Memory B cell (primary cell): ENCODE measurements at regions not wholly inside any gene's neighbourhood (a gene's known extent, or its start where the extent isn't known, plus 50 kb on each side); places are given as distances from the start of the nearest gene placed in this dataset.
"Not testable (repeated sequence)": the region's sequence is repeated elsewhere in the genome, so short reads cannot be mapped to it uniquely, and the experiment has no call there.

Source experiments
- ATAC-seq: fragments of 150-1000 bp; cut with Tn5 transposase; 2 replicates; pipeline ENCODE4 v1.10.0; 2021; ENCODE audit warnings: low read depth, mild to moderate bottlenecking, moderate library complexity
- DNase-seq, 2 donors: peaks; one replicate each; pipeline ENCODE4 v3.0.0; 2022; ENCODE audit warnings: low spot score in 2 of 2
- H3K27ac Mint-ChIP-seq: one replicate; pipeline ENCODE4 v1.8.0; 2022; ENCODE audit warnings: mild to moderate bottlenecking, moderate library complexity, mixed read lengths
- H3K27me3 Mint-ChIP-seq: one replicate; pipeline ENCODE4 v1.8.0; 2022; ENCODE audit warnings: mixed read lengths
- H3K36me3 Mint-ChIP-seq: one replicate; pipeline ENCODE4 v1.8.0; 2022; ENCODE audit warnings: mild to moderate bottlenecking, mixed read lengths
- H3K4me1 Mint-ChIP-seq: one replicate; pipeline ENCODE4 v1.8.0; 2022; ENCODE audit warnings: mixed read lengths
- H3K4me3 Mint-ChIP-seq: one replicate; pipeline ENCODE4 v1.8.0; 2022; ENCODE audit warnings: mild to moderate bottlenecking, moderate library complexity, mixed read lengths
- H3K9me3 Mint-ChIP-seq: one replicate; pipeline ENCODE4 v1.8.0; 2022; ENCODE audit warnings: mixed read lengths

DNA sequence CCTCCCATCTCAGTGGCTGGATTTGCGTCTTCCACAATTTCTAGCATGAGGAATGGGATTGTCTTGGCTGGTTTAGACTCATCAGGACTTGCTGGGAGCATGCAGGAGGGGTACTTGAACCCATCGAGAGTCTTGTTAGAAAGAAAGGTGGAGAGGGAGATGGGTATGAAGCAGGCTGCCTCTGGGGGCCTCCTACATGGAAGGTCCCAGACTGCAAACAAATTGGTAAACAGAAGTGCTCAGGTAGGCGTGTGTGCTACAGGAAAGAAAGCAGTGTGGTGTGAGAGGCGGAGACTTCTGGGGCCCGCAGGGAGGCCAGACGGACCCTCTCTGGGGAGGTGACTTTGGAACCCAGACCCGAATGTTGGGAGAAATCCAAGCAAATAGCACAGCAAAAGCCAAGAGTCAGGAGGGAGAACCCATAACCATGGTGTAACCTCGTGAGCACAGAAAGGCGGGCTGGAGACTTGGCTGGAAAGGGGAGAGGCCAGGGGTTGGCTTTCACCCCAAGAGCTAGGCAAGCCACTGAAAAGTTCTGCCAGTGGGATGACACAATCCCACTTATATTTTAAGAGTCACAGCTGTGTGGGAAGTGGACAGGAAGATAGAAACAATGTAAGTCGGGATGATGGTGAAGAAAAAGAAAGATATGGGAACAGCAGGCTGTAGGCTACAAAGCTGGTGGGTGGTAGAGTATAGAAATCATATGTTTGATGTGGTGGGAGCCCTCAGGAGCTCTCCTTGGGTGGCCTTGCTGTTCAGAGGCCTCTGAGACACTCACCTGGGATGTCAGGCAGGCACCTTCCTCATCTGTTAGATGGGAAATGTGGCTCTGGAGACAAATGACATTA lies 130.1 kb upstream of the PRR20G start:
- H3K4me1 Mint-ChIP-seq = no peaks in the 10 kb centered on the region
- no peak overlapping the region for H3K4me3 Mint-ChIP-seq
- peaks cover 22% of the 10 kb centered on the region for H3K27me3 Mint-ChIP-seq
- DNase-seq (no peak), ATAC-seq (no peak)
- H3K36me3 Mint-ChIP-seq = no peaks in the 10 kb centered on the region
- H3K9me3 Mint-ChIP-seq = peaks cover 4% of the 10 kb centered on the region
- H3K27ac Mint-ChIP-seq = no peak overlapping the region

DNA sequence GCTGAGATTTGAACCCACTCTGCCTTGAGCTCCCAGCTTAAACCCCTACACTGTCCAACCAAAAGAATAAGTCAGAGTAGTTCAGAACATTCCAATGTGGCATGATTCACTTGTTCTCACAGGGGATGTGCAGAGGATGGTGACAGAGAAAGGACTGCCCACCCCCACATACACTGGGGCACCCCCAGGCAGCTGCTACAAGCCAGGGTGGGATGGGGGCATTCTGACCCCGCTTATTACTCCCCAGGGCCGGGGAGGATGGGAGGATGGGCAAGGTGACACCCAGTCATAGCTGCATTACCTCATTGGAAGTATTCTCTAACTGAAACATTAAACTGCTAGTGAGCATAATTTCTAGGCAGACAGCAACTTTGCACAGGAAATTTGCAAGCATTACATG lies 126.0 kb upstream of the PRR20G start:
- ATAC-seq = no peak
- no peaks in the 10 kb centered on the region for H3K4me1 Mint-ChIP-seq
- peaks cover 4% of the 10 kb centered on the region for H3K9me3 Mint-ChIP-seq
- no peak overlapping the region for H3K27ac Mint-ChIP-seq
- peaks cover 29% of the 10 kb centered on the region for H3K27me3 Mint-ChIP-seq
- H3K4me3 Mint-ChIP-seq = no peak overlapping the region
- no peak for DNase-seq
- no peaks in the 10 kb centered on the region for H3K36me3 Mint-ChIP-seq

- H3K4me1 Mint-ChIP-seq = no peaks in the 10 kb centered on the region
- H3K9me3 Mint-ChIP-seq = peaks cover 4% of the 10 kb centered on the region
- no peak overlapping the region for H3K4me3 Mint-ChIP-seq
- ATAC-seq (no peak), DNase-seq (no peak)
- H3K27ac Mint-ChIP-seq = no peak overlapping the region
- no peaks in the 10 kb centered on the region for H3K36me3 Mint-ChIP-seq
- peaks cover 28% of the 10 kb centered on the region for H3K27me3 Mint-ChIP-seq
Observed at GRCh38 chr3:127413318-127413673, 125.5 kb upstream of the PRR20G start.

DNA sequence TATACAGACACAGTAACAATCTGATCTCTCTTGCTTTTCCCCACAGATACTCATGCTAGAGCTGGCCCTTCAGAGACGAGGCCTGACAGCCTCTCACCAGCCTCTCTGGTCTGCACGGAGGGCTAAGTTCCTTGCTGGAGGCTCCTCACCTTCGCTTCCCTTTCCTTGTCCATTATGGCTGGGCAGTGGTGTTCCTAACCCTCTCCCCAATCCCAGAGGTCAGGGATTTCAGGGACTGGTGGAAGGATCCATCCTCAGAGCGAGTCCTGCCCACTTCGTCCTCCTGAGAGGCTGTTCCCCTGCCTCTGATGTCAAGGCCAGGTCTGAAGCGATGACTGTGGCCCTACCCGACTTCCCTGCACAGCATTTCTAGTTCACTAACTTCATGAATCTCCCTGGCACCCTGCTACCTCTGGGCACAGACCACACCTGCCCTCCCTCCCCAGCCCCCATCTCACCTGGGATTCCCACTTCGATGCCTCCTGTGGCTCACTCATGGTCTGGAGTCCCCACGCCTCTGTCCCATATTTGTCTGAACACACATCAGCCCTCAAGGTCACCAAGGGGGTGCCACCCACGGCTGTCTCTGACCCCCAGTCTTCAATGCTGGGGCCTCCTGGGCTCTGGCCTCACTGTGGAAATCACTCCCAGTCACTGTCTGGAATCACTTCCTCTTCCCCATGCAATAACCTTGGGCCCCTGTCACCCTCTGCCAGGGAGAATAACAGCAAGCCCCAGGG lies 124.9 kb upstream of the PRR20G start:
- Mint-ChIP-seq H3K27ac (no peak overlapping the region), H3K36me3 (no peaks in the 10 kb centered on the region), H3K9me3 (peaks cover 4% of the 10 kb centered on the region), H3K27me3 (peaks cover 29% of the 10 kb centered on the region), H3K4me1 (no peaks in the 10 kb centered on the region), H3K4me3 (no peak overlapping the region)
- ATAC-seq = no peak
- DNase-seq = peak in 1 of 2 donors; percentile 2

GRCh38 chr3:127411875-127412274 lies 124.0 kb upstream of the PRR20G start:
- DNase-seq = peak in 1 of 2 donors; percentile 1
- ATAC-seq, H3K27ac Mint-ChIP-seq, H3K9me3 Mint-ChIP-seq, H3K4me1 Mint-ChIP-seq, H3K4me3 Mint-ChIP-seq, H3K36me3 Mint-ChIP-seq: not testable (repeated sequence)
- H3K27me3 Mint-ChIP-seq = peaks cover 33% of the 10 kb centered on the region

- no peak for ATAC-seq
- DNase-seq = peak in 1 of 2 donors; percentile 4
- H3K27me3 Mint-ChIP-seq = peaks cover 31% of the 10 kb centered on the region
- H3K4me3 Mint-ChIP-seq = no peak overlapping the region
- peaks cover 4% of the 10 kb centered on the region for H3K9me3 Mint-ChIP-seq
- no peak overlapping the region for H3K27ac Mint-ChIP-seq
- no peaks in the 10 kb centered on the region for H3K4me1 Mint-ChIP-seq
- H3K36me3 Mint-ChIP-seq = no peaks in the 10 kb centered on the region
Observed at GRCh38 chr3:127411083-127411727, 123.4 kb upstream of the PRR20G start.

- no peak for ATAC-seq
- H3K4me3 Mint-ChIP-seq = no peak overlapping the region
- no peaks in the 10 kb centered on the region for H3K4me1 Mint-ChIP-seq
- DNase-seq = no peak
- peaks cover 33% of the 10 kb centered on the region for H3K27me3 Mint-ChIP-seq
- no peaks in the 10 kb centered on the region for H3K36me3 Mint-ChIP-seq
- H3K27ac Mint-ChIP-seq = no peak overlapping the region
- peaks cover 4% of the 10 kb centered on the region for H3K9me3 Mint-ChIP-seq
Observed at GRCh38 chr3:127410678-127411077, 122.8 kb upstream of the PRR20G start.

GRCh38 chr3:127410137-127410488 lies 122.3 kb upstream of the PRR20G start:
- Mint-ChIP-seq H3K27ac (no peak overlapping the region), H3K36me3 (no peaks in the 10 kb centered on the region), H3K4me1 (no peaks in the 10 kb centered on the region), H3K4me3 (no peak overlapping the region), H3K9me3 (peaks cover 1% of the 10 kb centered on the region), H3K27me3 (peaks cover 33% of the 10 kb centered on the region)
- no peak for ATAC-seq
- no peak for DNase-seq

- peaks cover 31% of the 10 kb centered on the region for H3K27me3 Mint-ChIP-seq
- H3K4me1 Mint-ChIP-seq = no peaks in the 10 kb centered on the region
- H3K9me3 Mint-ChIP-seq = no peaks in the 10 kb centered on the region
- ATAC-seq (no peak), DNase-seq (no peak)
- no peaks in the 10 kb centered on the region for H3K36me3 Mint-ChIP-seq
- no peak overlapping the region for H3K27ac Mint-ChIP-seq
- H3K4me3 Mint-ChIP-seq = no peak overlapping the region
Observed at GRCh38 chr3:127409421-127410136, 121.7 kb upstream of the PRR20G start.

DNA sequence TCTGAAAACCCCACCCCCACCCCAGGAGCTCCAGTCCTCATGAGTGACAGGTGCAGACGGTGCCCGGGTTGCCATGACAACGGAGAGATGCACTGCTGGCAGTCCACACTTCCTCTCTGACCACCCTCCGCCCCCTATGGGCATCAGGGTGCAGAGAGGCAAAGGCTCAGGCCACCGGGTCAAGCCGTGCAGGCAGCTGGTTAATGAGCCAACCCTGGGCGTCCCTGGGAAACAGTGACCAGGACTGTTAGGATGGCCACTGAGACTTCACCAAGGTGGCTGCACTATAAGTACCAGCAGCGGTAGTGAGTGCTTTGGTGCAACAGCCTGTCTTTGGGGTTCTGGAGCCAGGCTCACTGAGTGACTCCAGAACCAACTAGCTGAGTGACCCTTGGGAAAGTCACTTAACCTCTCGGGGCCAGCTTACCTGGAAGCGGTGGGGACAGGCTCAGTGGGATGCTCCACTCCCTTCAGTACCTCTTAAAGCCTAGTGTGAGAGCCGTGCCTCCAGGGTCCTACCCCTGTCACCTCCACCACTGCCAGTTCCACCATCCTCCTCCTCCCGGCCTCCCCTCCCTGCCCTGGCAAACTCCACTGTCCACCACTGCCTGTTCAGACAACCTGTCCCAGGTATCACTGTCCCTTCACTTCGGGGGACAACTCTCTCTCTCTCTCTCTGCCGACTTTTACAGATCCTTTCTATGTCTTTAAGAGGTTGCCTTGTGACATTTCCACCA lies 121.0 kb upstream of the PRR20G start:
- Mint-ChIP-seq H3K27ac (no peak overlapping the region), H3K9me3 (no peaks in the 10 kb centered on the region), H3K4me1 (no peaks in the 10 kb centered on the region), H3K36me3 (no peaks in the 10 kb centered on the region), H3K4me3 (no peak overlapping the region), H3K27me3 (peaks cover 33% of the 10 kb centered on the region)
- ATAC-seq = no peak
- DNase-seq = no peak

DNA sequence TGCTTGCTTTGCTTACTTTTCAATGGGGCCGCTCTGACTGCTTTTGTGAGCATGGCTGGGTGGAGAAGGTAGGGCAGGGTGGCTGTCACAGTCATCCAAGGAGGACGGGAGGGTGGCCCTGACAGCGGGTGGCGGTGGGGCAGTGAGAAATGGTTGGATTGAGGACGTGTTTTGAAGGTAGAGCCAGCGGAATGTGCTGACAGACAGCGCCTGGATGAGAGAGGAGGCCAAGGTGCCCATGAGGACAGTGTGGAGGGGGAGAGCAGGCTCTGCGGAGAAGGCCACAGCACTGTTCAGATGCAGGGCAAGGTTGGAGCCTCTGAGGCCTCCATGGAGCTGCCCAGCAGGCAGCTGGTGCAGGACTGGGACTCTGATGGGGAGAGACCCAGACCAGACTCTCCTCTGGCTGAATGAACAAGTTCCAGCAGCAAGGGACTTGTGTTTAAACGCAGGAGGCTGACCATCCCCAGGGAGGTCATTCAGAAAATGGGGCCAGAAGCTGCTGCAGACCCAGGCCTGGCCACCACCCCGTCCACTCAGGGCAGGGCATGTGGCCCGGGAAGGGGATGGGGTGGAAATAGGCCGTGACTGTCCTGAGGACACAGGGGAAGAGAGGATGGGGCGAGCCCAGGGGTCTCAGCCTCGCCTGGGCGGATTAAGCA lies 120.3 kb upstream of the PRR20G start:
- Mint-ChIP-seq H3K27ac (no peak overlapping the region), H3K36me3 (no peaks in the 10 kb centered on the region), H3K9me3 (no peaks in the 10 kb centered on the region), H3K27me3 (peaks cover 29% of the 10 kb centered on the region), H3K4me1 (no peaks in the 10 kb centered on the region), H3K4me3 (no peak overlapping the region)
- DNase-seq (no peak), ATAC-seq (no peak)

GRCh38 chr3:127407026-127407939 lies 119.4 kb upstream of the PRR20G start:
- H3K36me3 Mint-ChIP-seq = no peaks in the 10 kb centered on the region
- ATAC-seq (no peak), DNase-seq (no peak)
- no peak overlapping the region for H3K4me3 Mint-ChIP-seq
- no peaks in the 10 kb centered on the region for H3K9me3 Mint-ChIP-seq
- no peaks in the 10 kb centered on the region for H3K4me1 Mint-ChIP-seq
- no peak overlapping the region for H3K27ac Mint-ChIP-seq
- peaks cover 25% of the 10 kb centered on the region for H3K27me3 Mint-ChIP-seq
